PFSK-1 (cell line): ENCODE measurements at regions not wholly inside any gene's neighbourhood (a gene's known extent, or its start where the extent isn't known, plus 50 kb on each side); places are given as distances from the start of the nearest gene placed in this dataset.

ENCODE experiments used
- FOXP2 ChIP-seq: optimal IDR thresholded peaks from 2 replicates; pipeline ENCODE3; 2011; ENCODE audit warnings: borderline replicate concordance, control low read depth, inconsistent platforms; ENCODE audit not compliant: insufficient read depth; ENCODE audit errors: extremely low read length, extremely low read depth
- POLR2AphosphoS5 ChIP-seq: IDR thresholded peaks from 2 replicates; pipeline ENCODE4 v1.6.1; 2012; ENCODE audit warnings: low read depth, mild to moderate bottlenecking, control low read depth, low read length, moderate library complexity
- SIN3A ChIP-seq: IDR thresholded peaks from 2 replicates; pipeline ENCODE4 v1.6.1; 2012; ENCODE audit warnings: mild to moderate bottlenecking, low read length, moderate library complexity, borderline replicate concordance; ENCODE audit not compliant: insufficient read depth
- TAF1 ChIP-seq: IDR thresholded peaks from 2 replicates; pipeline ENCODE4 v1.6.1; 2012; ENCODE audit warnings: low read length, control low read depth, borderline replicate concordance; ENCODE audit not compliant: insufficient read depth
- TF ChIP-seq, protein P1 (sequence below), 2 experiments: IDR thresholded peaks; 2 replicates each; pipeline versions ENCODE4 v1.6.1 to v1.8.0; 2011 to 2012; ENCODE audit warnings: low read depth in 2 of 2, low read length in 2 of 2, control low read depth in 1 of 2, inconsistent platforms in 1 of 2, mild to moderate bottlenecking in 1 of 2, moderate library complexity in 1 of 2; ENCODE audit not compliant: insufficient read depth in 1 of 2

DNA sequence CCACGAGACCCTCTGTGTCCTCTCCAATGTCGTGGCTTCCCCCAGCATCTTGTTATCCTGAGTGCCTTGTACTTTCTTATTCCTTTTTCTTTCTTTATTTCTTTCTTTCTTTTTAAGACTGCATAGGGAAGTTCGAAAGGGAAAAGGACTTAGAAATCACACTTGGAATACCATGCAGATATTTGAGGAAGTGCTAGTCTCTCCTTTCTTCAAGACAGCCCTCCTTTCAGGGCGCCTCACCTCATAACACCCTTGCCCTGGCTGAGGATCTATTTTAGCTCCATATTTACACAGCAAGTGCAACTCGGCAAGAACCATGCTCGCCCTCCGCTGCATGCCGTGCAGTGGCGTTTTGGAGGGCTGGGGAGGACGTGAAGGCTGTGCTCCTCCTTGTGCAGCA is 232.3 kb upstream of the GLI3 start:
- TF ChIP-seq POLR2AphosphoS5 = no peak
- no peak for TF ChIP-seq SIN3A
- TF ChIP-seq, protein P1, sequence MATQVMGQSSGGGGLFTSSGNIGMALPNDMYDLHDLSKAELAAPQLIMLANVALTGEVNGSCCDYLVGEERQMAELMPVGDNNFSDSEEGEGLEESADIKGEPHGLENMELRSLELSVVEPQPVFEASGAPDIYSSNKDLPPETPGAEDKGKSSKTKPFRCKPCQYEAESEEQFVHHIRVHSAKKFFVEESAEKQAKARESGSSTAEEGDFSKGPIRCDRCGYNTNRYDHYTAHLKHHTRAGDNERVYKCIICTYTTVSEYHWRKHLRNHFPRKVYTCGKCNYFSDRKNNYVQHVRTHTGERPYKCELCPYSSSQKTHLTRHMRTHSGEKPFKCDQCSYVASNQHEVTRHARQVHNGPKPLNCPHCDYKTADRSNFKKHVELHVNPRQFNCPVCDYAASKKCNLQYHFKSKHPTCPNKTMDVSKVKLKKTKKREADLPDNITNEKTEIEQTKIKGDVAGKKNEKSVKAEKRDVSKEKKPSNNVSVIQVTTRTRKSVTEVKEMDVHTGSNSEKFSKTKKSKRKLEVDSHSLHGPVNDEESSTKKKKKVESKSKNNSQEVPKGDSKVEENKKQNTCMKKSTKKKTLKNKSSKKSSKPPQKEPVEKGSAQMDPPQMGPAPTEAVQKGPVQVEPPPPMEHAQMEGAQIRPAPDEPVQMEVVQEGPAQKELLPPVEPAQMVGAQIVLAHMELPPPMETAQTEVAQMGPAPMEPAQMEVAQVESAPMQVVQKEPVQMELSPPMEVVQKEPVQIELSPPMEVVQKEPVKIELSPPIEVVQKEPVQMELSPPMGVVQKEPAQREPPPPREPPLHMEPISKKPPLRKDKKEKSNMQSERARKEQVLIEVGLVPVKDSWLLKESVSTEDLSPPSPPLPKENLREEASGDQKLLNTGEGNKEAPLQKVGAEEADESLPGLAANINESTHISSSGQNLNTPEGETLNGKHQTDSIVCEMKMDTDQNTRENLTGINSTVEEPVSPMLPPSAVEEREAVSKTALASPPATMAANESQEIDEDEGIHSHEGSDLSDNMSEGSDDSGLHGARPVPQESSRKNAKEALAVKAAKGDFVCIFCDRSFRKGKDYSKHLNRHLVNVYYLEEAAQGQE (IDR thresholded peaks at IDR 0.05; ENCODE audit: insufficient read depth in 1 of 2, low read depth in 2 of 2, low read length in 2 of 2) = no peak
- no peak for TF ChIP-seq TAF1
- no peak for TF ChIP-seq FOXP2
